ENCODE measurements at regions not wholly inside any gene's neighbourhood (a gene's known extent, or its start where the extent isn't known, plus 50 kb on each side); places are given as distances from the start of the nearest gene placed in this dataset.

GRCh38 chr2:198957181-198957580 lies 500.6 kb downstream of the SATB2 start:
- no peak overlapping the region for H3K4me2 ChIP-seq (ENCODE audit: unreplicated experiment)
- no peaks in the 10 kb centered on the region for H3K36me3 ChIP-seq (ENCODE audit: low read depth)
- H3K27ac ChIP-seq, result no peak overlapping the region
- H3K4me1 ChIP-seq (ENCODE audit: insufficient read depth), result peaks cover 6% of the 10 kb centered on the region; the same call in 1 of the 2 replicates
- H3K9me2 ChIP-seq (ENCODE audit: insufficient read depth), result no peaks in the 10 kb centered on the region
- no peak overlapping the region for H3K9ac ChIP-seq
- H2AFZ ChIP-seq, result no peak overlapping the region
- peak; percentile 50 for DNase-seq
- H3K79me2 ChIP-seq (ENCODE audit: insufficient read depth), result no peaks in the 10 kb centered on the region
- H3K9me3 ChIP-seq (ENCODE audit: low read depth), result no peaks in the 10 kb centered on the region
- no peaks in the 10 kb centered on the region for H3F3A ChIP-seq (ENCODE audit: insufficient read depth)
- in situ Hi-C loops (cut with MboI), result no loop called here
- no peaks in the 10 kb centered on the region for H4K20me1 ChIP-seq (ENCODE audit: insufficient read depth)
- H3K4me3 ChIP-seq, result no peak overlapping the region
- 0 to 4% methylated on average over 1 of the region's 1 CpG for WGBS, 2 experiments (ENCODE audit: low coverage in 1 of 2, low lambda C conversion rate in 2 of 2, missing lambda C conversion rate in 2 of 2)
- TF ChIP-seq EZH2phosphoT487 (IDR thresholded peaks at IDR 0.05; ENCODE audit: insufficient read depth, low read depth), result no peak
- TF ChIP-seq EZH2 (IDR thresholded peaks at IDR 0.05; ENCODE audit: insufficient read depth, poor library complexity, severe bottlenecking), result no peak
- H3K27me3 ChIP-seq (replicated peaks; ENCODE audit: insufficient read depth), result no peaks in the 10 kb centered on the region

GRCh38 chr2:198953328-198953727 lies 504.4 kb downstream of the SATB2 start:
- H3K4me2 ChIP-seq (ENCODE audit: unreplicated experiment), result no peak overlapping the region
- no peaks in the 10 kb centered on the region for H3F3A ChIP-seq (ENCODE audit: insufficient read depth)
- TF ChIP-seq EZH2phosphoT487 (IDR thresholded peaks at IDR 0.05; ENCODE audit: insufficient read depth, low read depth) (no peak), EZH2 (IDR thresholded peaks at IDR 0.05; ENCODE audit: insufficient read depth, poor library complexity, severe bottlenecking) (no peak)
- DNase-seq, result no peak
- H3K9ac ChIP-seq, result no peak overlapping the region
- in situ Hi-C loops (cut with MboI), result no loop called here
- H2AFZ ChIP-seq, result no peak overlapping the region
- H3K4me3 ChIP-seq, result no peak overlapping the region
- no peaks in the 10 kb centered on the region for H3K9me2 ChIP-seq (ENCODE audit: insufficient read depth)
- H3K36me3 ChIP-seq (ENCODE audit: low read depth), result no peaks in the 10 kb centered on the region
- no peaks in the 10 kb centered on the region for H3K27me3 ChIP-seq (replicated peaks; ENCODE audit: insufficient read depth)
- no peaks in the 10 kb centered on the region for H4K20me1 ChIP-seq (ENCODE audit: insufficient read depth)
- H3K27ac ChIP-seq, result no peak overlapping the region
- no peaks in the 10 kb centered on the region for H3K9me3 ChIP-seq (ENCODE audit: low read depth)
- H3K4me1 ChIP-seq (ENCODE audit: insufficient read depth), result peaks cover 6% of the 10 kb centered on the region; the same call in 1 of the 2 replicates
- H3K79me2 ChIP-seq (ENCODE audit: insufficient read depth), result no peaks in the 10 kb centered on the region

GRCh38 chr2:198950803-198951202 lies 506.9 kb downstream of the SATB2 start:
- TF ChIP-seq EZH2 (IDR thresholded peaks at IDR 0.05; ENCODE audit: insufficient read depth, poor library complexity, severe bottlenecking) (no peak), EZH2phosphoT487 (IDR thresholded peaks at IDR 0.05; ENCODE audit: insufficient read depth, low read depth) (no peak)
- no peak for DNase-seq
- in situ Hi-C loops (cut with MboI), result no loop called here

DNA sequence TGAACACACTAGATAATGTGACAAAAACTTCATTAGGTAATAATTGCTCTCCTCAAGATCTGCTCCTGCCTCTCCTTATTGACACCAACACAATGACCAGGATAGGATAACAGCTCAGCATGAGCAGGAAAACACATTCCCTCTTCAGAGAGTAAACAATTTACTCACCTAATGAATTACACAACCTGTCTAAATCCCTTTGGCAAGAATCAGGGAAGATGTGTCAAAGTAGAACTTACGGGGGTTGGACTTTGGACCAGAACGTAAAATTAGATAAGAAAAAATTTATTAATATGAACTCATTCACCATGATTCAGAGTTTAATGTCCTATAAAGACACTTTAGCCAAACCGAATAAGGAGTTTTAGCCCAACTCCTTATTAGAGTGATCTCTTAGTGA lies 512.2 kb downstream of the SATB2 start:
- H2AFZ ChIP-seq, result no peak overlapping the region
- no peaks in the 10 kb centered on the region for H4K20me1 ChIP-seq (ENCODE audit: insufficient read depth)
- no peak overlapping the region for H3K4me2 ChIP-seq (ENCODE audit: unreplicated experiment)
- WGBS, 2 experiments (ENCODE audit: low coverage in 1 of 2, low lambda C conversion rate in 2 of 2, missing lambda C conversion rate in 2 of 2), result 55 to 63% methylated on average over 3 of the region's 3 CpGs
- H3K9ac ChIP-seq, result no peak overlapping the region
- no peaks in the 10 kb centered on the region for H3K79me2 ChIP-seq (ENCODE audit: insufficient read depth)
- H3K9me2 ChIP-seq (ENCODE audit: insufficient read depth), result no peaks in the 10 kb centered on the region
- no peaks in the 10 kb centered on the region for H3K27me3 ChIP-seq (replicated peaks; ENCODE audit: insufficient read depth)
- DNase-seq, result no peak
- no peak overlapping the region for H3K27ac ChIP-seq
- H3F3A ChIP-seq (ENCODE audit: insufficient read depth), result no peaks in the 10 kb centered on the region
- no peaks in the 10 kb centered on the region for H3K36me3 ChIP-seq (ENCODE audit: low read depth)
- in situ Hi-C loops (cut with MboI), result no loop called here
- H3K4me3 ChIP-seq, result no peak overlapping the region
- TF ChIP-seq EZH2 (IDR thresholded peaks at IDR 0.05; ENCODE audit: insufficient read depth, poor library complexity, severe bottlenecking) (no peak), EZH2phosphoT487 (IDR thresholded peaks at IDR 0.05; ENCODE audit: insufficient read depth, low read depth) (no peak)
- no peaks in the 10 kb centered on the region for H3K9me3 ChIP-seq (ENCODE audit: low read depth)
- H3K4me1 ChIP-seq (ENCODE audit: insufficient read depth), result no peaks in the 10 kb centered on the region

More at GRCh38 chr2:198950803-198951202, 506.9 kb downstream of the SATB2 start:
- H3K27ac ChIP-seq, result no peak overlapping the region
- H3K9me3 ChIP-seq (ENCODE audit: low read depth), result no peaks in the 10 kb centered on the region
- no peaks in the 10 kb centered on the region for H3K36me3 ChIP-seq (ENCODE audit: low read depth)
- H3K9ac ChIP-seq, result no peak overlapping the region
- no peaks in the 10 kb centered on the region for H3F3A ChIP-seq (ENCODE audit: insufficient read depth)
- H3K9me2 ChIP-seq (ENCODE audit: insufficient read depth), result no peaks in the 10 kb centered on the region
- H3K27me3 ChIP-seq (replicated peaks; ENCODE audit: insufficient read depth), result no peaks in the 10 kb centered on the region
- no peaks in the 10 kb centered on the region for H4K20me1 ChIP-seq (ENCODE audit: insufficient read depth)
- no peak overlapping the region for H3K4me3 ChIP-seq
- H2AFZ ChIP-seq, result no peak overlapping the region
- H3K79me2 ChIP-seq (ENCODE audit: insufficient read depth), result no peaks in the 10 kb centered on the region
- no peak overlapping the region for H3K4me2 ChIP-seq (ENCODE audit: unreplicated experiment)
- no peaks in the 10 kb centered on the region for H3K4me1 ChIP-seq (ENCODE audit: insufficient read depth)

DNA sequence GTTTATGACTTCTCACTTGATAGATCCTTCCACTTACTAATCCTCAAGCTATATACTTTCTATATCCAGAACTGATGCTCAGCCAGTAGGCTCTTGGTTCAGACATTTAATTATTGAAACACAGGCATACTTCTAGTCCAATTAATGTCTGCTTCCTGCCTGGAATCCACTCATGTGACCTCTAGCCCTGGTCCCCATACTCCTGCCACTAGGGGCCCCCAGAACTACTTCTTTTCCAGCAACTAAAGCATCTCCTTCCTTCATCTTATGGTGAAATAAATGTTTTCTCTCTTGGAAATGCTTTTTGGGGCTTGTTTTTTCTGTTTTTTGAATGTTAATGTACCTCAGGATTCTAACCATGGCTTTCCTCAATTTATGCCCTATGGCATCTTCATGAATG lies 527.6 kb downstream of the SATB2 start:
- Histone ChIP-seq H3K27me3 (replicated peaks; ENCODE audit: insufficient read depth) (no peaks in the 10 kb centered on the region), H3K27ac (no peak overlapping the region), H3K4me3 (no peak overlapping the region), H3K9me3 (ENCODE audit: low read depth) (no peaks in the 10 kb centered on the region), H4K20me1 (ENCODE audit: insufficient read depth) (no peaks in the 10 kb centered on the region), H3K9ac (no peak overlapping the region), H3K79me2 (ENCODE audit: insufficient read depth) (no peaks in the 10 kb centered on the region), H3K4me1 (ENCODE audit: insufficient read depth) (no peaks in the 10 kb centered on the region), H2AFZ (no peak overlapping the region), H3K36me3 (ENCODE audit: low read depth) (no peaks in the 10 kb centered on the region; the same call in 1 of the 2 replicates), H3K4me2 (ENCODE audit: unreplicated experiment) (no peak overlapping the region), H3F3A (ENCODE audit: insufficient read depth) (no peaks in the 10 kb centered on the region), H3K9me2 (ENCODE audit: insufficient read depth) (no peaks in the 10 kb centered on the region)
- in situ Hi-C loops (cut with MboI), result no loop called here
- TF ChIP-seq EZH2 (IDR thresholded peaks at IDR 0.05; ENCODE audit: insufficient read depth, poor library complexity, severe bottlenecking) (no peak), EZH2phosphoT487 (IDR thresholded peaks at IDR 0.05; ENCODE audit: insufficient read depth, low read depth) (no peak)
- peak; percentile 31 for DNase-seq
